Stimulated activated CD8-positive, alpha-beta memory T cell treated with anti-CD3 and anti-CD28 coated beads, Interleukin-12 subunit alpha, Interleukin-12 subunit beta, amount 100 ng/mL, for 24 hours (primary cell): ENCODE measurements at regions not wholly inside any gene's neighbourhood (a gene's known extent, or its start where the extent isn't known, plus 50 kb on each side); places are given as distances from the start of the nearest gene placed in this dataset.
"Not testable (repeated sequence)": the region's sequence is repeated elsewhere in the genome, so short reads cannot be mapped to it uniquely, and the experiment has no call there.

ENCODE experiments used
- DNase-seq: peaks from one replicate; pipeline ENCODE4 v3.0.0-alpha.2; 2020; ENCODE audit errors: extremely low read depth

DNA sequence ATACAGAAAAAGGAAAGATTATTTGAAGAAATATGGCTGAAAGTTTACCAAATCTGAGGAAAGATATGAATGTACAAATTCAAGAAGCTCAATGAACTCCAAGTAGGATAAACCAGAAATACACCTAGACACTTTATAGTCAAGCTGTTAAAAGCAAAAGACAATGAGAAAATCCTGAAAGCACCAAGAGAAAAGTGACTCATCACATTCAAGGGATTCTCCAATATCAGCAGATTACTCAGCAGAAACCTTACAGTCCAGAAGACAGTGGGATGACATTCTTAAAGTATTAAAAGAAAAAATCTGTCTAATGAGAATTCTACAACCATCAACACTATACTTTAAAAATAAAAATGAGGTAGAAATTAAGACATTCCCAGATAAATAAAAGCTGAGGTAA lies 223.8 kb upstream of the ZCCHC13 start:
- no peak for DNase-seq

- no peak for DNase-seq
Measured at GRCh38 chrX:74065831-74066390, 213.4 kb upstream of the XIST start.

DNA sequence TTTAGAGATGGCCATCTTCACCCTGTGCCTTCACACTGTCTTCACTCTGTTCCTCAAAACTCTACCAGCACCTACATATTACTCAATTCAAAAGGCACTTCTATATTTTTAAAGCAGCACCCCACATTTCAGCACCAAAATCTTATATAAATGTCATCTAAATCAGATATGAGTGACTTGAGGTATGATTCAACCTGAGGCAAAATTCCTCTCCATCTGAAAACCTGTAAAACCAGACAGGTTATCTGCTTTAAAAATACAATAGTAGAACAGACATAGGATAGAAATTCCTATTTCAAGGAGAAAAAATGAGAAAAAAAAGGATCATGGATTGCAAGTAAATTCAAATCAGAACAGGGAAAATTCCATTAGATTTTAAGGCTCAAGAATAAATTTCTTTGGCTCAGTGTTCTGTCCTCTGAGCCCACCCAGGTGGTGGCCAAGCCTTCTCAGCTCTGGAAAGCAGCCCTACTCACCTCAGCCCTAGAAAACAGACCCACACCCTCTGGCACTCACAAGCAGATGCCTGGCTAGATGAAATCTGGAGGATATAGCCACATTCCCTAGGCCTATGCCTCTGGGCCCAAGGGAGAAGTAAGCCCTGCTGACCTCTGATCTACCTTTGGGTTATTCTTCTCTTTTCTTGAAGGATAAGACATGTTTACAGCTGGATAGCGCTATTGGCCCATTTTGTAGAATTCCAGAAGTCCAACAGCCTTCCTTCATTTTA lies 211.1 kb upstream of the XIST start:
- no peak for DNase-seq

DNA sequence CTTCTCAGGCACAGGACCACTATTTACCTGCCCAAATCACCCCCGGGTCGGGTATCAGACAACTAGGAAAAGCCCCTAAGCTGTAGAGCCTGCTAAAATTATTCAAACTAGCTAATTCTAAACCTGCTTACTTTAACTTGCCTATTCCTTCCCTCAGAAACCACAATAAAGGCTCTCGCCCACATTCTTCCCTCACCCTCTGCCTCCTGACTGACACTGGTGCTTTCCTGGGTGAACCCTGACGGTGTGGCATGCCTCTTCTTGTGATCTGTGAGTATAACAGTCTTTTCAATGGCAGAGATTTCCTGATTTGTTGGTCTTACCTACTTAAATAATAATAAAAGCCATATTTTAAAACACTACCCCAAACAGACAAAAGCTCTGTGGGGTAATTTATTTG lies 209.4 kb upstream of the XIST start:
- DNase-seq = no peak

DNA sequence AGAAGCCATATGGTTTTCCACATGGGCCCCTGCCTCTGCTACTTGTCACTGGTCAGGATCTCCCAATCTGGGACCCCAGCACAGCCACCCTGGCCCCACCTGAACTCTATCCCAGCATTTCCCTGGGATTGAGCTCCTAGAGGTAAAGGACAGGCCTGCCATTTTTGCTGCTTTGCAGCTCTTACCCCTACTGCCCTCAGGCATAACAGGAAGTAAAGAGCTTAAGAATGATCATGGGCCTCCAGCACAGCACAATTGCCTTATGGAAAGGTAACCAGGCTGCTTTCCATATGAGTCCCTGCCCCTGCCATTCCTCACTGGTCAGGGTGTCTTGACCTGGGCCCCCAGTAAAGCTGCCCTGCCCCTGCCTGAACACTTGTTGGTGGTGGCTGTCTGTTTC lies 196.6 kb upstream of the XIST start:
- DNase-seq = no peak

DNA sequence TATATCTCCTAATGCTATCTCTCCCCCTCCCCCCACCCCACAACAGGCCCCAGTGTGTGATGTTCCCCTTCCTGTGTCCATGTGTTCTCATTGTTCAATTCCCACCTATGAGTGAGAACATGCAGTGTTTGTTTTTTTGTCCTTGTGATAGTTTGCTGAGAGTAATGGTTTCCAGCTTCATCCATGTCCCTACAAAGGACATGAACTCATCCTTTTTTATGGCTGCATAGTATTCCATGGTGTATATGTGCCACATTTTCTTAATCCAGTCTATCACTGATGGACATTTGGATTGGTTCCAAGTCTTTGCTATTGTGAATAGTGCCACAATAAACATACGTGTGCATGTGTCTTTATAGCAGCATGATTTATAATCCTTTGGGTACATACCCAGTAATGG lies 181.6 kb upstream of the XIST start:
- not testable (repeated sequence) for DNase-seq

DNA sequence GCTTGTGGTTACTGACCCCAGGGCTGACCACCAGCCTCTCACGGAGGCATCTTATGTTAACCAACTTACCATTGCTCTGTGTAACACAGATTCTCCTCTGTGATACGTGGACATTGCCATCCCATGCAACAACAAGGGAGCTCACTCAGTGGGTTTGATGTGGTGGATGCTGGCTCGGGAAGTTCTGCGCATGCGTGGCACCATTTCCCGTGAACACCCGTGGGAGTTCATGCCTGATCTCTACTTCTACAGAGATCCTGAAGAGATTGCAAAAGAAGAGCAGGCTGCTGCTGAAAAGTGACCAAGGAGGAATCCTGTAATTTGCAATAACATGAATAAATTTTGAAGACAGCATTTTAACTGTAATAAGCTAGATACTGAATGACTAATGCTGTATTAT lies 179.0 kb upstream of the XIST start:
- DNase-seq = not testable (repeated sequence)

- not testable (repeated sequence) for DNase-seq
Measured at GRCh38 chrX:74030766-74031165, 178.3 kb upstream of the XIST start.

GRCh38 chrX:74025145-74025544 lies 172.6 kb upstream of the XIST start:
- DNase-seq = not testable (repeated sequence)

- no peak for DNase-seq
Measured at GRCh38 chrX:74023203-74023602, 170.7 kb upstream of the XIST start.

- DNase-seq = no peak
Measured at GRCh38 chrX:74018253-74018652, 165.7 kb upstream of the XIST start.

DNA sequence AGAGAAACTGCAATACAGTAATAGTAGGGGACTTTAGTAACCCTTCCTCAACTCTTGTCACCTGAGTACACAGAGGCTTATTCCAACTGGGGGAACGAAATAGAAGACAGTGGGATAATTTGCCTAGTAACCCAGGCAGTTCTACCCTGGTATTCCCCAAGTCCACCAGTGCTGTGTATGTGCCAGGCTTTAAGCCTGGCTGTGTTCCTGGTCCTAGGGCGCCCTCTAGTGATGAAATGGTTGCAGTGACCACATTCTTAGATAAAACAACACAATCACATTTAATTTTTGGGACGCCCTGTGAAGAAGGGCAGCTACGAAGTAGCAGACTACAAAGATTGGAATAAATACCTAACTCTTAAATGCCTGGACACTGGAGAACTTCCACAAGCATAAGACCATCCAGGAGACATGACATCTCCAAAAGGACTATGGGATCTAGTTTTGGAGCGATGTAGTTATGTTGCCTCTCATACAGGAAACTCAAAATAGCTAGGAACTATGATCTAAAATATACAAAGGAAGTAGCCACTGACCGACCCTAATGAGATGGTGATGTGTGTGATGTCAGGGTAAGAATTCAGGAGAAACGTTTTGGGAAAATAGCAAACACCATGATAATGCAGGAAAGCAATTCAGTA lies 163.0 kb upstream of the XIST start:
- DNase-seq = no peak

DNA sequence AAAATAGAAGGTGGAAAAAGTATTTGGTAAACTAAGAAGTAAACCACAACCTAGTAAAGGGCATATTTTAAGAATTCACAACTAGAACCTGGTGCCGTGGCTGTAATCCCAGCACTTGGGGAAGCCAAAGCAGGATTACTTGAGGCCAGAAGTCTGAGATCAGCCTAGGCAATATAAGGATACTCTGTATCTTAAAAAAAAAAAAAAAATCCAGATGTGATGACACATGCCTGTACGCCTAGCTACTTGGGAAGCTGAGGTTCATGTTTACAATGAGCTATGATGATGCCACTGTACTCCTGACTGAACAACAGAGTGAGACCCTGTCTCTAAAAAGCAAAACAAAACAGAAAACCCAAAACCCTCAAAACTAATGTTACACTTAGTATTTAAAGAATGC lies 156.5 kb upstream of the XIST start:
- DNase-seq = no peak

- DNase-seq = no peak
Measured at GRCh38 chrX:73992019-73992418, 139.5 kb upstream of the XIST start.

DNA sequence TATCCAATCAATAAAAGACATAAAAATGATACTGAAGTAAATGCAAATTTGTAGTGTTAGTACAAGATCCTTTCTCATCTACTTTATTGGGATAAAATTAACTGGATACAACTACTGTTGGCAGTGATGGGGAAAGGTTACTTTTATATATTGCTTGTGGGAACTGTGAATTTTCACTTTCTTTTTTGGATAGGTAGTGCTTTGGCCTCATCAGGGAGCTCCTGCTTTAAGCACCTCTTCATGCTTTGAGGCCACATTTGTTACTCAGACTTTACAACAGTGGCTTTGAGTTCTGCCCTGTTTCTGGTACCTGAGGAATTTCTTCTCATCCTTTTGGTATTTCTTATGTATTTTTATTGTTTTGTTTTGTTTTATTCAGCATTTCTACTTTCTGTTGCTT lies 134.7 kb upstream of the XIST start:
- DNase-seq = no peak

DNA sequence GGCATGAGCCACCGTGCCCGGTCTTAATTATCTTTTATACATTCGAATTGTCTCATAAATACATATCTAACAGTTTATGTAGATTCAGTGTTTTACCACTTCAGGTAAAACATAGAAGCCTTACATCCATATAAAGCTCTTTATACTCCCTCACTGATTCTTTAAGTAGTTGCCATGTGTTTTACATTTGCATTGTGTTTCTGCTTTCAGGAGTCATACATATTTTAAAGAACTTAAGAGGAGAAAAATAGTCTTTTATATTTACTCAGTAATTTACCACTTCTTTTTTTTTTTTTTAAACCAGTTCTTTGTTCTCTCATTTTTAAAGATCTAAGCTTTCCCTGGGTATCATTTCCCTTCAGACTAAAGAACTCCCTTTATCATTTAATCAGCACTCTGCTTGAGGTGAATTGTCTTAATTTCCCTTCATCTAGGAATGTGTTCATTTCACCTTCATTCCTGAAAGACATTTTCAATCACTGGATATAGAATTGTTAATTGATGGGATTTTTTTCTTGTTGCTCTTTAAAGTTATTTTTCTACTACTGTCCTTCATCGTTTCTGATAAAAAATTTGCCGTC lies 127.1 kb upstream of the XIST start:
- DNase-seq = no peak

DNA sequence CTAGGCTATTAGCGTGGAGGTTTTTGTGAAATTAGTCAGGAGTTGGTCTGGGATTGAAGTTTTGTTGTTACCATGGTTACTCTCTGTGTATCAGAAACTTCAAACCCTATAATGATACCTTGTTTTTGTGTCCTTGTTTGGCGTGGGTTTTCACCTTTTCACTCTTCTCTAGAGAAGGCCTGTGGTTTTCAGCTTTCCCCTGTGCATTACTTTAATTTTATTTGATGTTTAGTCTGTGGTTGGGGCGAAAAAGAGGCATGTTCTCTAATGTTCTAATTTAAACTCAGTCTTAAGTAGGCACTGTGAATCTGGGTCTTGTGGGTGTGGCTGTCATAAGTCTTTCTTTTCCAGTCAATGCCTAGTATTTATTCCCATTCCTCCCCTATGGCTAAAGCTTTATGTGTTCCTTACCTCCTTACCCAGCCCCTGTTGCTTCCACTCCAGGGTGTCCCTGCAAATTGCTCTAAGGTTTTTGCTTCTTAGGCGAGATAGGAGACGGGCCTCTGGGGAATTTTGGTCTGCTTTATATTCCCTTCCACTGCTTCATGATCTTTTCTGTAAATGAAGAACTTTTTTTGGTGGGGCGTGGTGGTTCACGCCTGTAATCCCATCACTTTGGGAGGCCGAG lies 125.1 kb upstream of the XIST start:
- no peak for DNase-seq

GRCh38 chrX:73967461-73967860 lies 114.9 kb upstream of the XIST start:
- DNase-seq = not testable (repeated sequence)

DNA sequence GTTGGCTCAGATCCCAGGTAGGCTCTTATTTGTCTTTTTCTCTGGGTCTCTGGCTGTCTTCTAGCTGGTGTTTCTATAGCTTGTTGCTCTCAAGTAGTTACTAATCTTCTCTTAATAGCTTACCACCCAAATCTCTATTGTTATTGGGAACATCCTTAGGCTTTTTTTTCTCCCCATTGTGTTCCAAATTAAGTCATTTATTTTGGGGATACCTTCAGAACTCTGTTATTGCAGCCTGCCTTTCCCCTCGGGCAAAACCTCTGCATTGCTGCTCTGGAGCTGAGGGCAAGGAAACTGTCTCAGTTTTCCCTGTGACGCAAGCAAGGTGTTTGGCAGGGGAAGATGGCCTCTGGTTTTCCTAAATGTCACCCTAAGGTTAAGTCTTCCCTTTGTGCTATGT lies 113.3 kb upstream of the XIST start:
- DNase-seq = no peak

GRCh38 chrX:73964579-73964978 lies 112.1 kb upstream of the XIST start:
- DNase-seq = no peak

GRCh38 chrX:73963682-73964081 lies 111.2 kb upstream of the XIST start:
- DNase-seq = no peak

DNA sequence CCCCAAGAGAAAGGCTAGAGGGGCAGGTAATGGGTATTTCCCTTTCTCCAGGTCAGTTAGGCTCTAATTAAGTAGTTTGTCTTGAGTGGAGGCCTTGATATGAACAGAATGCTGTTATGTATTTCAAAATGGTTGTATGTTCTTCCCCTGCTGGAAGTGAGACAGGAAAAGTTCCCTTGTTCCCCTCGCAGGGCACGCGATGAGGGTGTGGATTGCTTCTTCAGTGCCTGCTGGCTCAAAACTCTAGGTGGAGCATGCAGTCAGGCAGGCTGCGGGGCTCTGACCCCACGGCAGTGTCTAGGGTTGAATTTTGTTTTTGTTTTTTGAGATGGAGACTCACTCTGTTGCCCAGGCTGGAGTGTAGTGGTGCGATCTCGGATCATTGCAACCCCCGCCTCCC lies 110.4 kb upstream of the XIST start:
- no peak for DNase-seq

GRCh38 chrX:73961867-73962266 lies 109.4 kb upstream of the XIST start:
- DNase-seq = not testable (repeated sequence)
